Stimulated activated CD4-positive, alpha-beta T cell treated with anti-CD3 and anti-CD28 coated beads, Interleukin-4, amount 100 ng/mL, for 48 hours (primary cell): ENCODE measurements at regions not wholly inside any gene's neighbourhood (a gene's known extent, or its start where the extent isn't known, plus 50 kb on each side); places are given as distances from the start of the nearest gene placed in this dataset.

Experiments
- DNase-seq, 2 donors: peaks; one replicate each; pipeline ENCODE4 v3.0.0-alpha.2; 2020; ENCODE audit warnings: low read depth in 2 of 2

- no peak for DNase-seq
Observed at GRCh38 chr2:129334696-129335410, 644.6 kb upstream of the RAB6C start.

- no peak for DNase-seq
Observed at GRCh38 chr2:129336276-129336675, 643.2 kb upstream of the RAB6C start.

GRCh38 chr2:129337076-129337475, 642.4 kb upstream of the RAB6C start:
- DNase-seq = no peak

GRCh38 chr2:129345540-129345939, 633.9 kb upstream of the RAB6C start:
- no peak for DNase-seq

- no peak for DNase-seq
Observed at GRCh38 chr2:129347486-129348217, 631.8 kb upstream of the RAB6C start.

- DNase-seq = no peak
Observed at GRCh38 chr2:129354631-129355030, 624.8 kb upstream of the RAB6C start.

- no peak for DNase-seq
Observed at GRCh38 chr2:129361688-129362087, 617.8 kb upstream of the RAB6C start.

- DNase-seq = no peak
Observed at GRCh38 chr2:129366263-129366662, 613.2 kb upstream of the RAB6C start.

- no peak for DNase-seq
Observed at GRCh38 chr2:129367107-129367506, 612.4 kb upstream of the RAB6C start.

GRCh38 chr2:129369437-129369836, 610.0 kb upstream of the RAB6C start:
- DNase-seq = no peak

- no peak for DNase-seq
Observed at GRCh38 chr2:129374452-129374851, 605.0 kb upstream of the RAB6C start.

- no peak for DNase-seq
Observed at GRCh38 chr2:129375632-129376425, 603.6 kb upstream of the RAB6C start.

GRCh38 chr2:129376426-129377077, 602.9 kb upstream of the RAB6C start:
- no peak for DNase-seq

GRCh38 chr2:129377078-129377469, 602.4 kb upstream of the RAB6C start:
- DNase-seq = no peak

- DNase-seq = no peak
Observed at GRCh38 chr2:129378186-129378585, 601.3 kb upstream of the RAB6C start.

- DNase-seq = no peak
Observed at GRCh38 chr2:129379411-129379810, 600.1 kb upstream of the RAB6C start.

- no peak for DNase-seq
Observed at GRCh38 chr2:129381789-129382188, 597.7 kb upstream of the RAB6C start.

GRCh38 chr2:129388870-129389269, 590.6 kb upstream of the RAB6C start:
- no peak for DNase-seq

GRCh38 chr2:129393816-129394215, 585.6 kb upstream of the RAB6C start:
- no peak for DNase-seq

GRCh38 chr2:129396980-129397599, 582.4 kb upstream of the RAB6C start:
- DNase-seq = no peak

GRCh38 chr2:129400826-129401225, 578.6 kb upstream of the RAB6C start:
- no peak for DNase-seq

- no peak for DNase-seq
Observed at GRCh38 chr2:129402076-129402475, 577.4 kb upstream of the RAB6C start.
